Activated CD4-positive, alpha-beta T cell treated with anti-CD3 and anti-CD28 coated beads, Interleukin-2, amount 50 U/mL, for 16 hours (primary cell): ENCODE measurements at regions not wholly inside any gene's neighbourhood (a gene's known extent, or its start where the extent isn't known, plus 50 kb on each side); places are given as distances from the start of the nearest gene placed in this dataset.
A peak's percentile ranks its signal among the peaks of the same experiment; 100 is the strongest.

Experiments used
- DNase-seq: peaks from one replicate; pipeline ENCODE4 v3.0.0-alpha.2; 2020

DNA sequence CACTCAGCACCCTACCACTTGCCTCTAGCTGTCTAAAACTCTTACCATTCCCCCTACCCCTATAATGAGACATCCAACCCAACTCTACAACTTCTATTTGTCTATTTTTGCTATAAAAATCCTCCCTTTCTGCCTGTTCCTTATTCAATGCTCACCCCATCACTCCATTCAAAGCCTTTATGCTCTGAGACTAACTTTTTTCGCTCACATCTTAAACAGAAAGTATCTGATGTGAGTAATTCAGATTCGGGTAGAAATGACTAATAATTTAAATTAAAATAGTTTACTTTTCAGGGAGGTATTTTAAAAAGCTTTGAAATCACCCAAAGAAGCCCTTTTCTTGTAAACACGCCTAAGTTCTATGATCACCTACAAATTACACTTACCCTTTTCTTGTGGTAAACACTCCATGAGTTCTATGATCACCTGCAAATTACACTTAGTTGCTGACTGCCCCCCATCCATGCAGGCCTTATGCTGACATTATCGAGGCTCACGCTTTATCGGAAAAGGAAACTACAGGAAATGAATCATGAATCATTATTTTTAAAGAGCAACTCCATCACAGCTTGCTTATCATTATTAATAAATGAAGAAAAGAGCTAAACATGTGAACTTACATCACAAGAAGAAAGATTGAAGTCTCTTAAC lies 168.7 kb upstream of the PPP1R2C start:
- DNase-seq = peak; percentile 31

DNA sequence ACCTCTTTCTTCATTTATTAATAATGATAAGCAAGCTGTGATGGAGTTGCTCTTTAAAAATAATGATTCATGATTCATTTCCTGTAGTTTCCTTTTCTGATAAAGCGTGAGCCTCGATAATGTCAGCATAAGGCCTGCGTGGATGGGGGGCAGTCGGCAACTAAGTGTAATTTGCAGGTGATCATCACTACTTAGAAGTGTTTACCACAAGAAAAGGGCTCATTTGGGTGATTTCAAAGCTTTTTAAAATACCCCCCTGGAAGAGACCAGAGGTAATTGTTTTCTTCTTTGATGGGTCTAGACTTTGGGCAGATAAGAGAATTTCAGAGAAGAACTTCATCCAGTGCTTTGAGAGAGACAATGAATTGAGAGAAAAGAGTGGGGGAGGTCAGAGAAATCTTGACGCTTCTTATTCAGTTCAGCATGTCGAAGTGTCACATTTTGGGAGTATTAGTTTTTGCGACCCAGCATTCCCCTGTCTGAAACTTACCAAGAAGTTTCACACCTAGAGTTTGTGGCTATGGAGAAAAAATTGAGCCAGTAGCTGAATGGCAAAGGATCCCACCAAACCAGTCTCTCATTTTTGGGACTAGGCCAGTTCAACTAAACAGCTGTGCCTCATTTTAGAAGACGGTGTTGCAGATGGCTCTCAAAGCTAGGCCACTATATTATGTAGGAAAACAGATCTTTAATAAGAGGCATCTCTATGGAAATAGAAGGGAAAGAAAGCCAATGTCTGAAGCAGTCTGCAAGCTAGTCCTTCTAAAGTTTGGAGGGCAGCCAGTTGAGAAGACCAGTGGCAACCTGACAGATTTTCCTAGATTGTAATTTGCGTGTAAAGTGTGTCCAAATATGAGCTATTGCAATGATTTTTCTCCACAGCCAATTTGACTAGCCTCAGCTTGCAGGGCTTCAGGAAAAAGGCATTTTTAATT lies 171.0 kb upstream of the PPP1R2C start:
- no peak for DNase-seq

- DNase-seq = no peak
Observed at GRCh38 chrX:42951747-42952146, 173.8 kb upstream of the PPP1R2C start.

DNA sequence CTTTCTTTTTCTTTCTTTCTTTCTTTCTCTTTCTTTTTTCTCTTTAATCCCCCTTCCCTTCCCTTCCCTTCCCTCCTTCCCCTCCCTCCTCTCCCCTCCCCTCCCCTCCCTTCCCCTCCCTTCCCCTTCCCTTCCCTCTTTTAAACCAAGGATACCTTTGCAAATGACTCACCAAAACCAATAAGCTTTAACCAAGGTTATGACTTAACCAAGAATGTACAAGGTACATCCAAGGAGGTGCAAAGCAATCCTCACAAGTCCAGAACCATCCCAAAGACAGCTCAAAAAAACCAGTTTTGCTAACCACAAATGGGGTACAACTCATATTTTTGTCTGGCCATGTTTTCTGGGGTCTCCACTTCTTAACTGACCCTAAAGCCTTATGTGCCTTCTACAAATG lies 174.7 kb upstream of the PPP1R2C start:
- DNase-seq = no peak

- no peak for DNase-seq
Observed at GRCh38 chrX:42954880-42955279, 176.9 kb upstream of the PPP1R2C start.

GRCh38 chrX:42955349-42955748 lies 177.4 kb upstream of the PPP1R2C start:
- DNase-seq = no peak

GRCh38 chrX:42967681-42968300 lies 189.8 kb upstream of the PPP1R2C start:
- no peak for DNase-seq

- peak; percentile 4 for DNase-seq
Observed at GRCh38 chrX:42973321-42973720, 195.4 kb upstream of the PPP1R2C start.

DNA sequence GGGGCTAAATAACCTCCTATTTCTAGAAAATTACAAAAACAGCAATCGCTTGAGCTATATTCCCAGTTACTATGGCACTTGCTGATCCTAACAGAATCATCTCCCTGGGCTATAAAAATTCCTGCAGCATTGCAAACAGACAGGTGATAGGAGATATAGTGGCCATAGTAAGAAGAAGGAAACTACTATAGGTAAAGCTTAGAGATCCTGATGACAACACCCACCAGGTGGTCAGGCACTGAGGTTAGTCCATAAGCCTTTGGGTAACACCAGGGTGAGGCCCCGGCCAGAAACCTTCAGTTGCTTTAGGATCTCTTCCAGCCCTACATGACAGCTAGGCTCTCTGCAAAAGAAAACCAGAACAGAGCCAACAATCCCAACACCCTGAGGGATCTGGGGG lies 197.9 kb upstream of the PPP1R2C start:
- DNase-seq = no peak

DNA sequence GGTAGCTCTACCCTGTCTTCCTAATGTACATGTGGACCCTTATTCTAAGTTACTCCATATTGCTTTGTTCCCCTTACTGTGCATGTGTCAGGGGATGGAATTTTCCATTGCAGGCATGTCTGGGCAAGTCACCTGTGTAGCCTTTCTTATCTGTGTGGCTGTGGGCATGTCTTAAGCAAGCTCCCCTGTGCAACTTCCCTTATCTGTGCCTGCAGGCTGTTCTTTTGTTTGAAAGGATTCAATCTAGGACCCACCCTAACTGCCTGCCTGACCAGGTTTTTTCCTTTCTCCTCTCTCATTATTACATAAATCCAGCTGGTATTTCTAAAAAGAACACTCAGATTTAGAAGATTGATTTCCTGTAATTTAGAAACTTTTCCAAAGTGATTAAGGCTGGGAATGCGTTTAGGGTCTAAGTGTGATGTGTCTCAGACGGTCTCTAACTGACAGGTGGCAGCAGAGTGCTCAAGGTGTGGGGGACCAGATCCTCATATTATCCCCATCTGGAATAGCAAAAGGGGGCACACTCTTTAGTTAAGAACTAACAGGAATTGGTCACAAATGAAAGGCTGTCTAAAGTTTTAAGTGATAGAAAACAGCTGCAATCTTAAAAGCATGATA lies 198.9 kb upstream of the PPP1R2C start:
- DNase-seq = no peak

GRCh38 chrX:42978655-42979379 lies 200.9 kb upstream of the PPP1R2C start:
- DNase-seq = no peak

- DNase-seq = no peak
Observed at GRCh38 chrX:42988700-42989099, 210.7 kb upstream of the PPP1R2C start.

DNA sequence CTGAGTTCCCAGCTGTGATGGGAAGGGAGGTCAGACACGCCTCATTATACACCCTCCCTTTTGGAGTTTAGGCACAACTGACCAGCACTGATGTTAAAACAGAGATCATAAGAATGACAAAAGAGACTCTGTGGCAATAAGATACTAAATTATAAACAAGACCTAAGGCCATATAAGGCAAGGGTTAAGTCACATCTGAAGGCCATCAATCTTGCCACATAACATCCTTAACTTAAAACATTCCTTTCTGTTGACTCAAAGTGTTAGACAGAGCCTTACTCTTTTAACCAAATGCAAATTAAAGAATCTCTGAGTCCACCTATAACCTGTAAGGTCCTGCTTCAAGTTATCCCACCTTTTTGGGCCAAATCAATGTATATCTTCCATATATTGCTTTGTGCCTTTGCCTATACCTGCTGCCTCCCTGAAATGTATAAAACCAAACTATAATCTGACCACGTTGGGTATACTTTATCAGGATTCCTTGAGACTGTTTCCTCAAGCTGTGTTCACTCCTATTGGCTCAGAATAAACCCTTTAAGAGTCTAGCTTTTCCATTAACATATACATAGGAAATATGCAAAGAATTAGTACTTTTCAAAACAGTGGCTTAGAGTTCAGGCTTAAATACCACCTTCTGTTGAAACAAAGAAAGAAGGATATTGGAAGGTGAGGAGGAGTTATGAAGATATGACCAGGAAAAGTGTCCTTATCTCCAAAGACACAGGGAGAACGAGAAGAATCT lies 214.4 kb upstream of the PPP1R2C start:
- no peak for DNase-seq

GRCh38 chrX:42996861-42997260 lies 218.9 kb upstream of the PPP1R2C start:
- no peak for DNase-seq

DNA sequence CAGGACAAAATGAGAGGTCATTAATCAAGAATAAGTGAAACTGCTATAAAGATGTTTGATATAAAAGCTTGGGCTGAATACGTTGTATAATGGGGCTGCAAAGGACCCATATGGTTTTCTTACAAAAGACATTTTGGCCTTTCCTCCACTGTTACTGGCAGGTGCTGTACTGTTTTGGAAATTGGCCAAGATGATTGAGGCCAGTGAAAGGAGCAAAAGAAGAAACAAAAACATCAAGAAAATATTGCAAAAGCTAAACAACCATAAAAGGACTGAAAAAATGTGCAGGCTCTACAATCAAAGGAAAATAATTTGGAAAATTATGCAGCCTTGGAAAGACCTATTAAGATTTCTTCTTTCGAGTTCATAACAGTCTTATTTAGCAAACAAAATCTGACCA lies 222.2 kb upstream of the PPP1R2C start:
- no peak for DNase-seq

- no peak for DNase-seq
Observed at GRCh38 chrX:43002526-43003203, 224.7 kb upstream of the PPP1R2C start.

- no peak for DNase-seq
Observed at GRCh38 chrX:43003204-43003565, 225.2 kb upstream of the PPP1R2C start.

- no peak for DNase-seq
Observed at GRCh38 chrX:43003939-43004338, 226.0 kb upstream of the PPP1R2C start.

DNA sequence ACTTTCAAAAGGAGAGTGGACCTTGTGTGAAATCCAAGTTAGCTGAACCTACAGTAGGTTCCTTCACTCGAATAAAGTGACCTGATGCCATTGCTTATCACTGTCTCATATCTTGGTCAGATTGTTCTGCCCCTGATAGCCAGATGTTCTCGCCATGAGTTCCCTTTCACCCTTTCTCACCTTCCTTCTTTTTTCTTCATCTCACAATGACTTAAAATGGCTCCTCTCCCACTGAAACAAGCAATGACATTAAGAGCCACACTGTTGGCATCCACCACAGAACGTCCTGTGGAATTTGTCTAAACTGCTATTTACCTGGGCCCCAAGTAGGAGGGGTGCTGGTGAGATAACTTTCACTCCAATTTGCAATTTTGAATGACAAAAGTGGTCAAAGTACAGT lies 227.6 kb upstream of the PPP1R2C start:
- DNase-seq = no peak

DNA sequence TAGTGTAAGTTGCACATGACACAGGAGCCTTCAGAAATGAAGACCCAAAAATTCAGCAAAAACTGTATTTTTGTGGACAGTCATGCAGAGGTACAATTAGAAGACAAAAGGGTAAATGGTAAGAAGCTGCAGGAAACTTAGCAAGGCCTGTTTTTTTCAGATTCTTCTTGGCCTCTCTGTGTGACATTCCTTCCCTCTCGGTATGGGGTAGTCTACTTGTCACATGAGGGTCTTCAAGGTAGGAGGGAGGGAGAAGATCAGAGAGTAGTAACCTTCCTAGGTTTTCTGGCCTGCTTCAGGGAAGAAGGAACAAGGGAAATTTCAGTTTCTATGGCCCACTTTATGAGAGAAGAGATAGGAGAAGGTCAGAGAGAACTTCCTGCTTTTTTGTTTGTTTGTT lies 230.4 kb upstream of the PPP1R2C start:
- DNase-seq = no peak

GRCh38 chrX:43016021-43016420 lies 238.1 kb upstream of the PPP1R2C start:
- DNase-seq = no peak

GRCh38 chrX:43018031-43018430 lies 240.1 kb upstream of the PPP1R2C start:
- DNase-seq = no peak
